ENCODE measurements at regions not wholly inside any gene's neighbourhood (a gene's known extent, or its start where the extent isn't known, plus 50 kb on each side); places are given as distances from the start of the nearest gene placed in this dataset.

DNA sequence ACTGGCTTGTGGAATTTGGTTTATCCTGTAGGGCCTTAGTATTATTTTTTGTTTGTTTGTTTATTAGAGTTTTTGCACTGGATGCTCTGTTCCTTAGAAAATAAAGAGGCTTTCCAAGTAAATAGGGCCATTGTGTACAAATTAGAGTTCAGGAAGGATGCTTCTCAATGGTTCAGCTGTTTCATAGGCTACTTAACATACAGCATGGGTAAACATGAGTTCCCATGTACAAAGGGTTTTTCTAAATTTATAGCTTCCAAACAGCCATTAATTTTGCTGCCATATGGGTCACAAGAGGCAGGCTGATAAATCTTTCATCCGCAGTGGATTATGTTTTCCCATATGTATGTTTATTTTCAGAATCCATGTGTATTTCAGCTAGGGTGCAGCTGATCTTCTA lies 121.6 kb upstream of the WDR11 start:
- intact Hi-C loops (cut with DNase I, micrococcal nuclease), result no loop called here
- ATAC-seq, result no peak

DNA sequence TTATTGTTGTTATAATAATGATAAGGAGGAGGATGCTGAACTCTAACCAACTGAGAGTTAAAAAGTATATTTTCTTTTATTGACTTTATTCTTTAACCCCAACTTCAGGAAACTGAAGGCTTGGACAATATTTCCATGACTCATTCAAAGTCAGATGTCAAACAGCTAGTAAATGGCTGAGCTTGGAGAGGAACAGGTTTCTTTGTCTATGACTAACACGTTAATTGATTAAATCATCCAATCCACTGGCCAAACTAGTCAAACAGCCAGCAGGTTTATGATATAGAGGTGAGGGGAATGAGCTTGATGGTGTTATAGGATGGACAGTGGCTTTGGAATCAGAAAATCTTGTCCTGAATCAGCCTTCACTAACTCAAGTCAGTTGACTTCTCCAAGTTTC lies 119.1 kb upstream of the WDR11 start:
- DNase-seq (no peak), ATAC-seq (peak; percentile 67)
- H3K9me3 ChIP-seq, result no peaks in the 10 kb centered on the region
- no peaks in the 10 kb centered on the region for H3K36me3 ChIP-seq (ENCODE audit: low read depth)
- intact Hi-C loops (cut with DNase I, micrococcal nuclease), result no loop called here
- H3K4me3 ChIP-seq, result no peak overlapping the region
- TF ChIP-seq, protein P1, sequence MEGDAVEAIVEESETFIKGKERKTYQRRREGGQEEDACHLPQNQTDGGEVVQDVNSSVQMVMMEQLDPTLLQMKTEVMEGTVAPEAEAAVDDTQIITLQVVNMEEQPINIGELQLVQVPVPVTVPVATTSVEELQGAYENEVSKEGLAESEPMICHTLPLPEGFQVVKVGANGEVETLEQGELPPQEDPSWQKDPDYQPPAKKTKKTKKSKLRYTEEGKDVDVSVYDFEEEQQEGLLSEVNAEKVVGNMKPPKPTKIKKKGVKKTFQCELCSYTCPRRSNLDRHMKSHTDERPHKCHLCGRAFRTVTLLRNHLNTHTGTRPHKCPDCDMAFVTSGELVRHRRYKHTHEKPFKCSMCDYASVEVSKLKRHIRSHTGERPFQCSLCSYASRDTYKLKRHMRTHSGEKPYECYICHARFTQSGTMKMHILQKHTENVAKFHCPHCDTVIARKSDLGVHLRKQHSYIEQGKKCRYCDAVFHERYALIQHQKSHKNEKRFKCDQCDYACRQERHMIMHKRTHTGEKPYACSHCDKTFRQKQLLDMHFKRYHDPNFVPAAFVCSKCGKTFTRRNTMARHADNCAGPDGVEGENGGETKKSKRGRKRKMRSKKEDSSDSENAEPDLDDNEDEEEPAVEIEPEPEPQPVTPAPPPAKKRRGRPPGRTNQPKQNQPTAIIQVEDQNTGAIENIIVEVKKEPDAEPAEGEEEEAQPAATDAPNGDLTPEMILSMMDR (IDR thresholded peaks at IDR 0.05), result no peak
- H3K4me1 ChIP-seq (ENCODE audit: low read depth), result no peaks in the 10 kb centered on the region

More for the DNA sequence above, 121.6 kb upstream of the WDR11 start:
- Histone ChIP-seq H3K36me3 (ENCODE audit: low read depth) (no peaks in the 10 kb centered on the region), H3K4me3 (no peak overlapping the region), H3K9me3 (no peaks in the 10 kb centered on the region), H3K4me1 (ENCODE audit: low read depth) (no peaks in the 10 kb centered on the region)
- TF ChIP-seq, protein P1 (IDR thresholded peaks at IDR 0.05), result no peak
- DNase-seq, result no peak

DNA sequence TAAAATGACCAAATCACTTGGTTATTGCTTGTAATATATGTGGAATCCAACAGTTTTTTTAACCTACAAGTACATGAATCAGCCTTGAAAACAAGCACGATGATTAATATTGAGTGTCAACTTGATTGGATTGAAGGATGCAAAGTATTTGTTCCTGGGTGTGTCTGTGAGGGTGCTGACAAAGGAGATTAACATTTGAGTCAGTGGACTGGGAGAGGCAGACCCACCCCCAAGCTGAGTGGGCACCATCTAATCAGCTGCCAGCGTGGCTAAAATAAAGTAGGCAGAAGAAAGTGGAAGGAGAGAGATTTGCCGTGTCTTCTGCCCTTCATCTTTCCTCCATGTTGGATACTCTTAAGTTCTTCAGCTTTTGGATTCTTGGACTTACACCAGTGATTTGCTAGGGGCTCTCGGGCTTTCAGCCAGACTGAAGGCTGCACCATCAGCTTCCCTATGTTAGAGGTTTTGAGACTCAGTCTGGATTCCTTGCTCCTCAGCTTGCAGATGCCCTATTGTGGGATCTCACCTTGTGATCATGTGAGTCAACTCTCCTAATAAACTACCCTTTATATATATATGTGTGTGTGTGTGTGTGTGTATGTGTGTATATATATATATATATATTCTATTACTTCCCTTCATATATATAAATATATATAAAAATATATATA lies 118.4 kb upstream of the WDR11 start:
- intact Hi-C loops (cut with DNase I, micrococcal nuclease), result no loop called here
- H3K9me3 ChIP-seq, result no peaks in the 10 kb centered on the region
- TF ChIP-seq, protein P1 (IDR thresholded peaks at IDR 0.05), result no peak
- DNase-seq (no peak), ATAC-seq (no peak)
- H3K4me1 ChIP-seq (ENCODE audit: low read depth), result no peaks in the 10 kb centered on the region
- H3K4me3 ChIP-seq, result no peak overlapping the region
- no peaks in the 10 kb centered on the region for H3K36me3 ChIP-seq (ENCODE audit: low read depth)

DNA sequence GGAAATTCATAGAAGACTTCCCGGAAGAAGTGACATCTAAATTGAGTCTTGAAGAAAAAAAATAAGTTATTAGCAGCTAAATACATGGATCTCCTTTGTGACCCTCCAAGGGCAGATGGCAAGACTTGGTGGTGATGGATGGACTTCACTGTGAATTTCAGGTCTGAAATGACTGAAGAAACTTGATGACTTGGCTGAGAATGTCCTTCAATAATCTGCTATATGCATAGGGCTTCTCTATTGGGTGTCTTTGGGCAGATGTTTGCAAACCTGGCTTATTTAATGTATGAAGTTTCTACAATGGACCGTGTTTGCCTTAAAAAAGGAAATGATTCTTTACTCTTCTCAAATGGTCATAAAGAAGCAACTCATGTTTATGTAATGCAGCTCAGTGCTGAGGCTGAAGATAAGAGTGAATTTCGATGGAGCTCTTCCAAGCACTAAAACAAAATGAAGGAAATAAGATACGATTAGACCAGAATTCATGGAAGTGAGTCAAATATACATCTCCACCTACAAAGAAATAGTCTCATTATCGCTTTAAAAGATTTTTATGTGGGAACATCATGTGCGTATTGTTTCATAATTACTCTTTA lies 116.6 kb upstream of the WDR11 start:
- intact Hi-C loops (cut with DNase I, micrococcal nuclease), result no loop called here

DNA sequence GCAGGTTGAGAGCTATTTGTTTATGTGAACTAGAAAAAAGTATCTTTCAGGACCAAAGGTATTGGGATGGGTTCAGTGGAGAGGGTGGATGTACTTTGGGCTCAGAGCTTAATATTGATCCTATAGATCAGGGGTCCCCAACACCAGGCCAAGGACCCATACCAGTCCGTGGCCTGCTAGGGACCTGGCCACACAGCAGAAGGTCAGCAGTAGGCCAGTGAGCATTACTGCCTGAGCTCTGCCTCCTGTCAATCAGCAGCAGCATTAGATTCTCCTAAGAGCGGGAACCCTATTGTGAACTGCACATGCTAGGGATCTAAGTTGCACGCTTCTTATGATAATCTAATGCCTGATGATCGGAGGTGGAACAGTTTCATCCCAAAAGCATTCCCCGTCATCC lies 115.8 kb upstream of the WDR11 start:
- TF ChIP-seq, protein P1 (IDR thresholded peaks at IDR 0.05), result no peak
- DNase-seq, result no peak
- intact Hi-C loops (cut with DNase I, micrococcal nuclease), result no loop called here
- Histone ChIP-seq H3K4me3 (no peak overlapping the region), H3K4me1 (ENCODE audit: low read depth) (no peaks in the 10 kb centered on the region), H3K9me3 (no peaks in the 10 kb centered on the region), H3K36me3 (ENCODE audit: low read depth) (no peaks in the 10 kb centered on the region)
- ATAC-seq, result no peak

More for the DNA sequence above, 116.6 kb upstream of the WDR11 start:
- DNase-seq, result no peak
- Histone ChIP-seq H3K36me3 (ENCODE audit: low read depth) (no peaks in the 10 kb centered on the region), H3K4me3 (no peak overlapping the region), H3K9me3 (no peaks in the 10 kb centered on the region), H3K4me1 (ENCODE audit: low read depth) (no peaks in the 10 kb centered on the region)
- TF ChIP-seq, protein P1 (IDR thresholded peaks at IDR 0.05), result no peak
- no peak for ATAC-seq

Data from mucosa of descending colon (tissue), 3 donors.